ENCODE measurements at regions not wholly inside any gene's neighbourhood (a gene's known extent, or its start where the extent isn't known, plus 50 kb on each side); places are given as distances from the start of the nearest gene placed in this dataset.

DNA sequence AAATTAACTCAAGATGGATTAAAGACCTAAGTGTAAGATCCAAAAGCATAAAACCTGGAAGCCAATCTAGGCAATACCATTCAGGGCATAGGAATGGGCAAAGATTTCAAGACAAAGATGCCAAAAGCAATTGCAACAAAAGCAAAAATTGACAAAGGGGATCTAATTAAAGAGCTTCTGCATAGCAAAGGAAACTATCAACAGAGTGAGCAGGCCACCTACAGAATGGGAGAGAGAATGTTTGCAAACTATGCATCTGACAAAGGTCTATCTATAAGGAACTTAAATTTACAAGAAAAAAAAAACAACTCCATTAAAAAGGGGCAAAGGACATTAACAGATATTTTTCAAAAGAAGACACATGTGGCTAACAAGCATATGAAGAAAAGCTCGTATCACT is 171.9 kb downstream of the RAB28 start:
- TF ChIP-seq SIN3A (conservative IDR thresholded peaks at IDR 0.05 in 1 of 2, IDR thresholded peaks at IDR 0.05 in 1 of 2; ENCODE audit: low read depth in 1 of 2, low read length in 2 of 2) (no peak), TAF1 (IDR thresholded peaks at IDR 0.05; ENCODE audit: low read depth, low read length) (no peak), CEBPB (IDR thresholded peaks at IDR 0.05; ENCODE audit: low read depth, low read length) (no peak), RXRA (IDR thresholded peaks at IDR 0.05; ENCODE audit: insufficient read depth, low read depth, low read length) (no peak), POLR2A (IDR thresholded peaks at IDR 0.05; ENCODE audit: control extremely low read depth in 1 of 2, low read depth in 2 of 2, low read length in 2 of 2) (no peak), MAFK (IDR thresholded peaks at IDR 0.05; ENCODE audit: low read depth, low read length) (no peak), TCF12 (IDR thresholded peaks at IDR 0.05; ENCODE audit: low read depth, low read length) (no peak)
- TF ChIP-seq, protein P1, sequence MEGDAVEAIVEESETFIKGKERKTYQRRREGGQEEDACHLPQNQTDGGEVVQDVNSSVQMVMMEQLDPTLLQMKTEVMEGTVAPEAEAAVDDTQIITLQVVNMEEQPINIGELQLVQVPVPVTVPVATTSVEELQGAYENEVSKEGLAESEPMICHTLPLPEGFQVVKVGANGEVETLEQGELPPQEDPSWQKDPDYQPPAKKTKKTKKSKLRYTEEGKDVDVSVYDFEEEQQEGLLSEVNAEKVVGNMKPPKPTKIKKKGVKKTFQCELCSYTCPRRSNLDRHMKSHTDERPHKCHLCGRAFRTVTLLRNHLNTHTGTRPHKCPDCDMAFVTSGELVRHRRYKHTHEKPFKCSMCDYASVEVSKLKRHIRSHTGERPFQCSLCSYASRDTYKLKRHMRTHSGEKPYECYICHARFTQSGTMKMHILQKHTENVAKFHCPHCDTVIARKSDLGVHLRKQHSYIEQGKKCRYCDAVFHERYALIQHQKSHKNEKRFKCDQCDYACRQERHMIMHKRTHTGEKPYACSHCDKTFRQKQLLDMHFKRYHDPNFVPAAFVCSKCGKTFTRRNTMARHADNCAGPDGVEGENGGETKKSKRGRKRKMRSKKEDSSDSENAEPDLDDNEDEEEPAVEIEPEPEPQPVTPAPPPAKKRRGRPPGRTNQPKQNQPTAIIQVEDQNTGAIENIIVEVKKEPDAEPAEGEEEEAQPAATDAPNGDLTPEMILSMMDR (IDR thresholded peaks at IDR 0.05; ENCODE audit: control extremely low read depth in 1 of 3, insufficient read depth in 1 of 3, low read depth in 1 of 3, low read length in 3 of 3), result no peak
- TF ChIP-seq, protein P2, sequence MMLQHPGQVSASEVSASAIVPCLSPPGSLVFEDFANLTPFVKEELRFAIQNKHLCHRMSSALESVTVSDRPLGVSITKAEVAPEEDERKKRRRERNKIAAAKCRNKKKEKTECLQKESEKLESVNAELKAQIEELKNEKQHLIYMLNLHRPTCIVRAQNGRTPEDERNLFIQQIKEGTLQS (IDR thresholded peaks at IDR 0.05; ENCODE audit: insufficient read depth, low read depth, low read length), result no peak
